Activated T-helper 17 cell treated with anti-CD3 and anti-CD28 coated beads, Interleukin-2, amount 50 U/mL, for 72 hours (primary cell): ENCODE measurements at regions not wholly inside any gene's neighbourhood (a gene's known extent, or its start where the extent isn't known, plus 50 kb on each side); places are given as distances from the start of the nearest gene placed in this dataset.

Experiments used
- ATAC-seq: fragments of 150-1000 bp; cut with Tn5 transposase; replicated peaks from 2 replicates; pipeline ENCODE4 v1.10.0; 2021; ENCODE audit warnings: mild to moderate bottlenecking, moderate library complexity
- H3K27ac Mint-ChIP-seq: one replicate; pipeline ENCODE4 v1.8.0; 2022; ENCODE audit warnings: mixed read lengths
- H3K27me3 Mint-ChIP-seq: one replicate; pipeline ENCODE4 v1.8.0; 2022; ENCODE audit warnings: mixed read lengths
- H3K36me3 Mint-ChIP-seq: one replicate; pipeline ENCODE4 v1.8.0; 2022; ENCODE audit warnings: low read depth, mild to moderate bottlenecking, mixed read lengths
- H3K4me1 Mint-ChIP-seq: one replicate; pipeline ENCODE4 v1.8.0; 2022; ENCODE audit warnings: mixed read lengths
- H3K4me3 Mint-ChIP-seq: one replicate; pipeline ENCODE4 v1.8.0; 2022; ENCODE audit warnings: mild to moderate bottlenecking, mixed read lengths
- H3K9me3 Mint-ChIP-seq: one replicate; pipeline ENCODE4 v1.8.0; 2022; ENCODE audit warnings: mixed read lengths

DNA sequence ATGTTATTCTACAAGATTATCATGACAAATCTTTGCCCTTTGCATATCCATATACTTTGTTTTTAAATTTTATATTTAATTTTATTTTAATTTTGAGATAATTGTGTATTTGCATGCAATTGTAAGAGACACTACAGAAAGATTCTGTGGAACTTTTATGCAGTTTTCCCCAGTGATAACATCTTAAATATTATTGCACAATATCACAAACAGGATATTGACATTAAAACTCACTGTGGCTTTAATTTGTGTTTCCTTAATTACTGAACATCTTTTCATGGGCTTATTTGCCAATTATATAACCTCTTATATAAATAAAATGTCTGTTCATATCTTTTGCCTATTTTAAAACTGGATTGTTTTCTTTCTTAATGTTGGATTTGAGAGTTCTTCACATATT lies 95.6 kb downstream of the ASCL1 start:
- H3K27me3 Mint-ChIP-seq, result no peaks in the 10 kb centered on the region
- H3K36me3 Mint-ChIP-seq, result no peaks in the 10 kb centered on the region
- peaks cover 5% of the 10 kb centered on the region for H3K9me3 Mint-ChIP-seq
- no peak overlapping the region for H3K4me3 Mint-ChIP-seq
- H3K4me1 Mint-ChIP-seq, result no peaks in the 10 kb centered on the region
- ATAC-seq, result no peak
- H3K27ac Mint-ChIP-seq, result no peak overlapping the region

DNA sequence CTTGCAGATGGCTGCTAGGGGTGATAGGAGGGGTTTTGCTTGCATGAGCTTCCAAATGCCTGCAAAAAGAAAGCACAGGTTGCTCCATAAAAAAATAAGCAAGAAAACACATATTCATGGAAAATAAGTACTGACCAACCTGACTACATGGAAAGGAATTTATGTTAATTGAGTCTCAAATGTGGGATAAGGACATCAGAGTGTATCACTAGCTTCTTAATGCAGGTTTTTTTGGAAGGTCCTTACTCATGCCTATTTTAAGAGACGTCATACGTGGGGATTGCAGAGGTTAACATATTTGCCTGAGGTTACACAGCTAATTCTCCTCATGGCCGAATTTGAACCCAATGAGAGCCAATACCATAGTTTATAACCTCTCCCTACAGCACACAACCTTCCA lies 116.2 kb downstream of the ASCL1 start:
- no peaks in the 10 kb centered on the region for H3K36me3 Mint-ChIP-seq
- H3K9me3 Mint-ChIP-seq, result no peaks in the 10 kb centered on the region
- H3K27ac Mint-ChIP-seq, result no peak overlapping the region
- no peaks in the 10 kb centered on the region for H3K27me3 Mint-ChIP-seq
- H3K4me1 Mint-ChIP-seq, result no peaks in the 10 kb centered on the region
- H3K4me3 Mint-ChIP-seq, result no peak overlapping the region
- ATAC-seq, result no peak

DNA sequence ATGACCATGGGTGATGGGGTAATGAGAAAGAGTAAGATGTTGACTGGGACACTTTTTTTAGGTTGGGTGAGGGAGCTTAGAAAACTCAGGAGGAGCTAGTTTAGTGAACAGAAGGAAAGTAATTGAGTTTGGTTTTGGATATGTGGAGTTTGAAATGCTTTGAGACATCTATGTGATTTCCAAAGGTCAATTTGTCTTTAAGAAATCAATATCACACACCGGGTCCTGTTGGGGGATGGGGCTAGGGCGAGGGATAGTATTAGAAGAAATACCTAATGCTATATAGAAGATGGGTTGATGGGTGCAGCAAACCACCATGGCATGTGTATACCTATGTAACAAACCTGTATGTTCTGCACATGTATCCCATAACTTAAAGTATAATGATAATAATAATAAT lies 118.4 kb downstream of the ASCL1 start:
- Mint-ChIP-seq H3K4me1 (no peaks in the 10 kb centered on the region), H3K9me3 (peaks cover 9% of the 10 kb centered on the region)
- no peak for ATAC-seq

DNA sequence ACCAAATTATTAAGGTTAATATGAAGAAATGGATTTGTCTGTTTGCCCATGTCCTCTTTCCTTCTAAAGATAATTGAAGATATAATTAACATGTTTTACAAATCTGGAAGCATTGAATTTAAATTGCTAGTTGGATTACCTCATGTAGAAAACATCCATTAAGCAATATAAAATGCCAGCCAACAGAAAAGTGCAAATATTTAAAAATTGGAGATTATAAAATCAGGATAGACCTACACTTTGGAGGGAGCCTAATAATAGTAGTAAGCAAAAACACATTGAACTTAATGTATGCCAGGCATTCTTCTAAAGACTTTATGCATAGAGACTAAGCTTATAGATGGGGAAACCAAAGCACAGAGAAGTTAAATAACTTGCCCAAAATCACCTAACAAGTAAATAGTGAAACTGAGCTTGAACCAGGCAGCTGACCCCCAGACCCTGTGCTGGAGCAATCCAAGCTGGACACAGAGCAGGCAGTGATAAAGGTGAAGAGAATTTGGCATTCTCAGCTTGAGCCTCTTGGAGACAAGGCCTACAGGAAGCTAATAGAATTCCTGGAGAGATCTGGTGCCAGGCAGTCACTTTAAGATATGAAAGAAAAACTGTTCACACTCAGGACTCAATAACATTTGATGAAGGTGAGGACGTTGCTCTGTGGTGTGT lies 119.8 kb downstream of the ASCL1 start:
- no peak overlapping the region for H3K4me3 Mint-ChIP-seq
- no peaks in the 10 kb centered on the region for H3K27me3 Mint-ChIP-seq
- peaks cover 9% of the 10 kb centered on the region for H3K9me3 Mint-ChIP-seq
- no peak for ATAC-seq
- no peaks in the 10 kb centered on the region for H3K4me1 Mint-ChIP-seq
- H3K27ac Mint-ChIP-seq, result no peak overlapping the region
- H3K36me3 Mint-ChIP-seq, result no peaks in the 10 kb centered on the region

More for the DNA sequence above, 118.4 kb downstream of the ASCL1 start:
- H3K36me3 Mint-ChIP-seq, result no peaks in the 10 kb centered on the region
- no peak overlapping the region for H3K4me3 Mint-ChIP-seq
- no peak overlapping the region for H3K27ac Mint-ChIP-seq
- H3K27me3 Mint-ChIP-seq, result no peaks in the 10 kb centered on the region

DNA sequence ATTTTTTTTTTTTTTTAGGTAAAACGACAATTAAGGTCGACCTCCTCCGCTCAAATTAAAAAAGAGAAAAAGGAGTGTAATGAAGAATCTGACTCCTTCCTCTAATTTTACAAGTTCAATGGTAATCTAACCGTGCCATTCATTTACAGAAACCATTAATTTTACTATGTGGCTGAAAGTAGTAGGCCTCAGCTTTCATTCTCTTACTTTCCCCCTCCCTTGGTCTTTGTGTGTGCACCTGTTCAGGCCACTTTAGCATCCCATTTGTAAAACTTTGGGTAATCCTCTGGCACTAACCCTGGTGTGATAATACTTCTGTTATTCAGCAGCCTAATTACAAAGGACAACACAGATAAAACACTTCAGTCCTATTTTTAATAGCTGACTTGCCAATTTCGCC lies 128.1 kb downstream of the ASCL1 start:
- Mint-ChIP-seq H3K36me3 (no peaks in the 10 kb centered on the region), H3K27ac (no peak overlapping the region), H3K4me3 (no peak overlapping the region), H3K9me3 (peaks cover 4% of the 10 kb centered on the region), H3K4me1 (no peaks in the 10 kb centered on the region), H3K27me3 (no peaks in the 10 kb centered on the region)
- ATAC-seq, result no peak

DNA sequence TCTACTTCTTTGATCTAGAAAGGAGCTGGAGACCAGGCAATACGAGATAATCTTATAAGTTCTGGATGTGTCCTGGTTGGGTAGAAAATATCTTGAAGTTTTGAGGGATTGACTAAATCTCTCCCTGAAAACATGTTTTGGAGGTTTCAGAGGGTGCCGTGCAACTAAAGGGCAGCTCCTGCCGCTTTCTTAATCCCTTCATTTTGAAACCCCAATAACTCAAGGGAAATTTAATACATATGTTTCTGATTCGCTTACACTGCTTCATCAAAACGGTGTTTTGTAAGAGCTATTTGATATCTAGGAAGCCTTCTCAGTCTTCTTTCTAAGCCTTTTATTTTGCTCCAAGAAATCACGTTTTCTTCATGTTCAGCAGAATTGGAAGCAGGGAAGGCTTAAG lies 129.0 kb downstream of the ASCL1 start:
- no peak for ATAC-seq
- H3K9me3 Mint-ChIP-seq, result peaks cover 4% of the 10 kb centered on the region

DNA sequence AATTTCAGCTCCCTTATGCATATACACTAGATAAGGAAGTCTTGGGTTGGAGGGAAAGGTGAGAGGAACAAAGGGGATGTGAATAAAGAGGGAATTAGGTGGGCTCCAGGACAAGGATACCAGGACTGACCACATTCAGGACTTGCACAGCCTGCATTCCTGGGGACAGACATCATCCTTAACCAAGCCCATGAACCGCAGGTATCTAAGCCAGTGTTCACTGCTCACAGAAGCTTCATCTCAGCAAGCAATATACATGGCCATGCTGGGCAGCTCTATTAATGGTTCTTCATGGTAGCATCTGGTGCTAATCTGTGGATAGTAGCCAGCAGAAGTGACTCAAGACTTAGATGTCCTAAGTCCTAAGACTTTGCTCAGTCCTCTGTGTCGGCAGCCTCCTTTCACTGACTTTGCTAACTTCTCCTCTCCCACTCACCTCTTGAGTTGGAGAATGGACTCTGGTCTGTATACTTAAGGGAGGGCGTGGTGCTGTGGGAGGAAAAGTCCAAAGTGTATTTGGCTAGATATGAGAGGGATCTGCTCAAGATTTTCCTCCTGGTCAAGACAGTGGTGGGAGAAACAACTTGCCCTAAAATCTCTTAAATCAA lies 136.1 kb downstream of the ASCL1 start:
- H3K9me3 Mint-ChIP-seq, result peaks cover 6% of the 10 kb centered on the region
- no peaks in the 10 kb centered on the region for H3K36me3 Mint-ChIP-seq
- H3K4me3 Mint-ChIP-seq, result no peak overlapping the region
- ATAC-seq, result no peak
- H3K27ac Mint-ChIP-seq, result no peak overlapping the region
- peaks cover 5% of the 10 kb centered on the region for H3K27me3 Mint-ChIP-seq
- H3K4me1 Mint-ChIP-seq, result no peaks in the 10 kb centered on the region

More for the DNA sequence above, 129.0 kb downstream of the ASCL1 start:
- no peaks in the 10 kb centered on the region for H3K36me3 Mint-ChIP-seq
- H3K4me3 Mint-ChIP-seq, result no peak overlapping the region
- H3K27me3 Mint-ChIP-seq, result no peaks in the 10 kb centered on the region
- H3K4me1 Mint-ChIP-seq, result no peaks in the 10 kb centered on the region
- H3K27ac Mint-ChIP-seq, result no peak overlapping the region

DNA sequence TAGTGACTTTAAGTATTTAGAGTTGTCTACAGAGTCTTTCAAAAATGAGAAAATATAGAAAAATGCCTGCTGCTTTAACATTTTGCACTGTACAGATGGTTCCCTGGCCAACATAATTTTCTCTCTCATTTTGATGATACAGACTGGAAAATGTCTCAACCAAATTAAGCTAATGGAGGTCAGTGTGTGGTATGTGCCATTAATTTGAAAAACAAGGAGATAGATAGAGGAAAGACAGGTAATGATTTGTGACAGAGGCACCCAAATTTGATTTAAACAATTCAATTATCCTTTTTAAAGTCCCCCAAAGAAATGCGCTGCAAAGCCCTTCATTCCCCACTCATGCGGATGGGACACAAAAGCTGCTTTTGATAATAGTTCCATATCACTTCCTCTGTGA lies 140.0 kb downstream of the ASCL1 start:
- no peaks in the 10 kb centered on the region for H3K36me3 Mint-ChIP-seq
- H3K9me3 Mint-ChIP-seq, result peaks cover 17% of the 10 kb centered on the region
- H3K4me3 Mint-ChIP-seq, result no peak overlapping the region
- H3K27me3 Mint-ChIP-seq, result peaks cover 5% of the 10 kb centered on the region
- no peak for ATAC-seq
- peaks cover 3% of the 10 kb centered on the region for H3K4me1 Mint-ChIP-seq
- H3K27ac Mint-ChIP-seq, result no peak overlapping the region

DNA sequence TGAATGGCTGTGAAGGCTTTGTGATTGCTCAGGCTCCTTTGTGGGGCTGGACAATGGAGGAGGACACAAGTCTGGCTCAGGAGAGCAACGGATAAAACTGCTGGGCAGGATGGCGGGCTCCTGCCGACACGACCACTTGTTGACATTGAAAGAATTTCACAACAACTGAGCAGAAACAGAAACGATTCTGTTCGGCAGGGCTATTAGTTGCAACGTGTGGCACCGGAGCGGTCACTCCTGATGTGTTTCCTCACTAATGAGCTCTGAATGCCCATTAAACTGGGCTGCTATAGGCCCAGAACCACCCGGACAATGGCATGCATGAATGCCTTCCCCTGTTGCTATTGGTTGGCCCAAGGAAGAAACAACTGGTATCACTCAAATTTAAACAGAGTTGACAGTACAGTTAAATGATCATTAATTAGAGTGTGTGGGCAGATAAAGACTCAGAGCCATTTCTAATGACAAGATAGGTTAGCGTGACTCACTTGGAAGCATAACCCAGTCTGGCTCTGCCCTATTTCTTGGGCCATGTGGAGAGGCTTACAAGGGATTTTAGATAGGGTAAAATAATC lies 142.9 kb downstream of the ASCL1 start:
- Mint-ChIP-seq H3K4me1 (peaks cover 3% of the 10 kb centered on the region), H3K27me3 (peaks cover 8% of the 10 kb centered on the region), H3K4me3 (no peak overlapping the region), H3K36me3 (no peaks in the 10 kb centered on the region), H3K27ac (no peak overlapping the region), H3K9me3 (peaks cover 15% of the 10 kb centered on the region)
- ATAC-seq, result no peak

DNA sequence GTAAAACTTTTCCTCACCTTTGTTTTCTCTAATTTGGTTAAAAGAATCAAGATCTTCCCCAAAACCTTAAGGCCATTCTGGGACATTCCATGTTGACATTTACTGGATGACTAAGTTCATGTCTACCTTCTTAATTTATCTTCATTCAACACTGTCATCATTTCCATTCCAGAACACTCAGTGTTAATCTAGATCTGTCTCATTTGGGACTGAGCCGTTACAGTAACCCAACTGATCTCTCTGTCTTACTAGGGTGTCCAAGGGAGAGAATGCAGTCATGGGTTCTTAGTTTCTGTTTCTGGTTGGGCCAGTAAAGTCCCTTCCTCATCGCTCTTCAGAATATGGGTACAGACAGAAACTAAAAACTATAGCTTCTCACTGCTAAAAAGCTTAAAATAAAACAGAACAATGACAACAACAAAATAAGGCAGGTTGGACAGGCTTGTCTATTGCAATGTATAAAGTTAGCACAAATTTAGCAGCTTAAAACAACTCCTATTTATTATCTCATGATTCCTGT lies 144.8 kb downstream of the ASCL1 start:
- ATAC-seq, result peak; percentile 76
- Mint-ChIP-seq H3K4me3 (no peak overlapping the region), H3K4me1 (peaks cover 3% of the 10 kb centered on the region), H3K27ac (no peak overlapping the region), H3K27me3 (peaks cover 4% of the 10 kb centered on the region), H3K9me3 (peaks cover 11% of the 10 kb centered on the region), H3K36me3 (no peaks in the 10 kb centered on the region)

DNA sequence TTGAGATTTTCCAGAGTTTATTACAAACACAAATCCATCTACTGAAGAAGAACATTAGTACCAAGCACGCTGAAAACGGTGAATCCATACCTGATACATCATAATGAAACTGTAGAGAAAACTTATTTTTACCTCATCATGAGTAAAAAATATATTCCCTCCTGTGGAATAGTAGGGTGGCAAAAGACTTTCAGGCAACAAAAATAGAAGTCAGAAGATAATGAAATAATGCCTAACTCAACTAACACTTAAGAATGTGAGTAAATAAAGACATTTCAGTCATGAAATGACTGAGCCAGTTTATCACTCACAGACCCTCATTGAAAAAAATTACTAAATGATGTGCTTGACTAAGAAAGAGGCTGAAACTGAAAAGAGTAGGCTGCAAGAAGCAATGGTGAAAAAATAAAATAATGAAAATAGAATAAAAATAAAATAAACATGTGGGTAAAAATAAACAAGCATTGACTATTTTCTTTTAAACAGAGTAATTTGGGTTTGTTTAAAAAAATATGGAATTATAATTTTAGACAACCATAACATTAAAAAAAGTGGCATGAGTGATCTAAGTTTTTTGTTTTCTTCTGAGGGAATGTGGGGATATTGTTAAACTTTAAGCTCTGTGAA lies 148.6 kb downstream of the ASCL1 start:
- peaks cover 10% of the 10 kb centered on the region for H3K9me3 Mint-ChIP-seq
- no peaks in the 10 kb centered on the region for H3K36me3 Mint-ChIP-seq
- H3K4me1 Mint-ChIP-seq, result peaks cover 3% of the 10 kb centered on the region
- H3K27me3 Mint-ChIP-seq, result peaks cover 4% of the 10 kb centered on the region
- no peak for ATAC-seq
- H3K27ac Mint-ChIP-seq, result no peak overlapping the region
- no peak overlapping the region for H3K4me3 Mint-ChIP-seq

DNA sequence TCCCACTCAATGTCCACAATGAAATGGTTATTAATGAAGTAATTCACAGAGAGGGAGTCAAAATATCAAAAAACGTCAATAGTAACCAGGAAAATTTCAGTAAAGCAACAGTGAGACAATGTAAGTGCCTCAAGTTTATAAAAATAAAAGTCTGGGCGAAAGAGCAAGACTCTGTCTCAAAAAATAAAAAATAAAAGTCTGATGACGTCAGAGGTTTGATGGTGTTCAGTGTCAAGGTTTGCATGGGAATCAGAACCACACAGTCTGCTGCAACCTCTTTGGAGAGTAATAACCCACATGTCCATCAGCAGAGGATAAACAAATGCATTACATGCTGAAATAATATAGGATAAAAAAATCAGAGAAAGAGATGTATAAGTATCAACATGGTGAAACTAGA lies 152.4 kb downstream of the ASCL1 start:
- H3K27me3 Mint-ChIP-seq, result no peaks in the 10 kb centered on the region
- no peaks in the 10 kb centered on the region for H3K4me1 Mint-ChIP-seq
- H3K9me3 Mint-ChIP-seq, result no peaks in the 10 kb centered on the region
- no peak for ATAC-seq
- H3K27ac Mint-ChIP-seq, result no peak overlapping the region
- H3K36me3 Mint-ChIP-seq, result no peaks in the 10 kb centered on the region
- H3K4me3 Mint-ChIP-seq, result no peak overlapping the region

DNA sequence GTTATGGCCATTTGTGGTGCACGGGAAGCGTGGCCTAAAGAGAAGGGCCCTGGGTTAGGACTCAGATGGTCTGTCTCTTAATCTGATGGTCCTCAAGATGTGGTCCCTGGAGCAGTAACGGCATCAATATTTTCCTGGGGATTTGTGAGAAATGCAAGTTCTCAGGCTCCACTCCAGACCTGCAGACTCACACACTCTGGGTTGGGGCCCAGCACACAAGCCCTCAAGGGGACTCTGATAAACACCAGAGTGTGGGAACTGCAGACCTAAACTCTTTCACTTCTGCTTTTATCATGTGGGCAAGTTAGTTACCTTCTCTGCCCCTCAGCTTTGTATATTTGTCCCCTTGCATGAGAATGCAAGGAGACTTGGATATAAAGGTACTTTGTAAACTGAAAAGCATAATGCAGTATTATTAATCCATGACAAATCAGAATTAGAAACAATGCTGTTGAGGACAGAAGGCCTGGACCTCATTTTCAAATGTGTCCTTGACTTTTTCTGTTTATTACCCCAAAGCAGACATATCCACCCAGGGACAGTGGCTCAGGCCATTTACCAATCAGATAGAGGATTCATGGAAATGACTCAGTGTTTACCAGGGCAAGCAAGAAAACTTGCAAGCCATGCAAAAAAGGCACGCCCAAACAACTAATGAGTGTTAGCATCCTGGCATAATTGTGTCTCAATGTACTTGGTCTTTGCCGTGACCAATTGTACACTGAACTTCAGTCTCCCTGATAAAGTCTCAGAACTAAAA lies 157.0 kb downstream of the ASCL1 start:
- Mint-ChIP-seq H3K27me3 (no peaks in the 10 kb centered on the region), H3K9me3 (no peaks in the 10 kb centered on the region)
- no peak for ATAC-seq

DNA sequence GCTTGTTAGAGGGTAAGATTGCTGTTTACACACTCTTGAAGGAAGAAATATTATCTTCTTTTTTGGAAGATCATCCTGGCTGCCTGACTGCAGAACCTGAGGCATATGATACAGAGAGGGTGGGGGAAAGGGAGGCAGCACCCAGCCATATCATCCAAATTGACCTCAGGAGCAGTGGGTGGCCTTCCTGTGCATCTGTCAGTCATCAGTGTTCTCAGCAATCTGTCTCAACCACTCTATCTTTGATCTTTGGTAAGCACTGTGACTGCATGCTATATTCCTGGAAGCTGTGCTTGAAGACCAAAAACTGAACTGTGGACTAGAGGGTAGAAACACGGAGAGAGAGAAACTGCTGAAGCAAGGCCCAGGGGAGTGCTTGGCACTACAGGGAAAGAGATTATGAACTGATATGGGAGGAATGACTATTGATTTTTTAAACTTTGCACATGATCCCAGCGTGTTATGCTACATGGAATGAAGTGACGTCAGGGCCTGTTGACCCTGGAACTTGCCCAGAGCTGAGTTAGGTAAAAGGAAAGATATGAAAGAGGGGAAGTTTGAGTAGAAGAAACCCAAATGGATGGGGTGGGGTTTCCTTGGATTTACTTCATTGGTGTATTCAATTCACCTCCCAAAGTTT lies 171.5 kb downstream of the ASCL1 start:
- H3K27me3 Mint-ChIP-seq, result no peaks in the 10 kb centered on the region
- no peaks in the 10 kb centered on the region for H3K4me1 Mint-ChIP-seq
- no peaks in the 10 kb centered on the region for H3K36me3 Mint-ChIP-seq
- no peak overlapping the region for H3K4me3 Mint-ChIP-seq
- ATAC-seq, result no peak
- H3K9me3 Mint-ChIP-seq, result peaks cover 12% of the 10 kb centered on the region
- H3K27ac Mint-ChIP-seq, result no peak overlapping the region

More for the DNA sequence above, 157.0 kb downstream of the ASCL1 start:
- Mint-ChIP-seq H3K4me1 (no peaks in the 10 kb centered on the region), H3K36me3 (no peaks in the 10 kb centered on the region), H3K27ac (no peak overlapping the region), H3K4me3 (no peak overlapping the region)
